NCI-H1105 treated with DMSO at 0.1 percent for 48 hours (cell line): ENCODE measurements at regions not wholly inside any gene's neighbourhood (a gene's known extent, or its start where the extent isn't known, plus 50 kb on each side); places are given as distances from the start of the nearest gene placed in this dataset.

Source experiments
- DNase-seq: peaks from one replicate; lab custom pipeline; 2025; lab: John Stamatoyannopoulos, UW

- no peak for DNase-seq
Observed at GRCh38 chr2:118665784-118666529, 181.5 kb downstream of the EN1 start.

- DNase-seq: no peak
Observed at GRCh38 chr2:118661179-118661578, 186.3 kb downstream of the EN1 start.

- no peak for DNase-seq
Observed at GRCh38 chr2:118658596-118659198, 188.8 kb downstream of the EN1 start.

- DNase-seq: no peak
Observed at GRCh38 chr2:118657466-118657865, 190.0 kb downstream of the EN1 start.

GRCh38 chr2:118654945-118655344 lies 192.5 kb downstream of the EN1 start:
- DNase-seq: no peak

- DNase-seq: no peak
Observed at GRCh38 chr2:118650327-118650726, 197.1 kb downstream of the EN1 start.

- DNase-seq: no peak
Observed at GRCh38 chr2:118645876-118646275, 201.6 kb downstream of the EN1 start.

GRCh38 chr2:118644190-118644589 lies 203.3 kb downstream of the EN1 start:
- DNase-seq: no peak

- no peak for DNase-seq
Observed at GRCh38 chr2:118643294-118643693, 204.2 kb downstream of the EN1 start.

GRCh38 chr2:118642501-118642900 lies 204.9 kb downstream of the EN1 start:
- no peak for DNase-seq

- DNase-seq: no peak
Observed at GRCh38 chr2:118641711-118642110, 205.7 kb downstream of the EN1 start.

GRCh38 chr2:118639371-118639770 lies 208.1 kb downstream of the EN1 start:
- DNase-seq: no peak

- no peak for DNase-seq
Observed at GRCh38 chr2:118638453-118638852, 209.0 kb downstream of the EN1 start.

GRCh38 chr2:118635891-118636290 lies 211.6 kb downstream of the EN1 start:
- DNase-seq: no peak

- DNase-seq: peak; percentile 12
Observed at GRCh38 chr2:118634876-118635275, 212.6 kb downstream of the EN1 start.

- no peak for DNase-seq
Observed at GRCh38 chr2:118633371-118634018, 214.0 kb downstream of the EN1 start.

- no peak for DNase-seq
Observed at GRCh38 chr2:118632921-118633320, 214.5 kb downstream of the EN1 start.

GRCh38 chr2:118627156-118627555 lies 220.3 kb downstream of the EN1 start:
- no peak for DNase-seq

- DNase-seq: no peak
Observed at GRCh38 chr2:118622913-118623312, 224.5 kb downstream of the EN1 start.

- no peak for DNase-seq
Observed at GRCh38 chr2:118622108-118622507, 225.3 kb downstream of the EN1 start.

- no peak for DNase-seq
Observed at GRCh38 chr2:118618279-118618678, 229.2 kb downstream of the EN1 start.

GRCh38 chr2:118616432-118616831 lies 231.0 kb downstream of the EN1 start:
- no peak for DNase-seq

- DNase-seq: no peak
Observed at GRCh38 chr2:118614841-118615271, 232.6 kb downstream of the EN1 start.
